GM12878 (cell line): ENCODE measurements at regions not wholly inside any gene's neighbourhood (a gene's known extent, or its start where the extent isn't known, plus 50 kb on each side); places are given as distances from the start of the nearest gene placed in this dataset.
A peak's percentile ranks its signal among the peaks of the same experiment; 100 is the strongest.

Source experiments
- HDAC2 ChIP-seq: fragments of 200-600 bp; sonication (generic); IDR thresholded peaks from 2 replicates; pipeline ENCODE4 v1.6.1; 2017
- IKZF2 ChIP-seq, 2 experiments: fragments of 450-650 bp; IDR thresholded peaks; 2 replicates each; pipeline ENCODE4 v1.6.1; 2017; ENCODE audit warnings: mild to moderate bottlenecking in 2 of 2, moderate library complexity in 2 of 2
- MTA3 ChIP-seq: IDR thresholded peaks from 2 replicates; pipeline ENCODE4 v1.6.1; 2012; ENCODE audit warnings: low read length, inconsistent platforms, borderline replicate concordance
- MXI1 ChIP-seq: fragments of 150-350 bp; IDR thresholded peaks from 2 replicates; pipeline ENCODE4 v1.6.1; 2011; ENCODE audit warnings: low read depth, mild to moderate bottlenecking, inconsistent platforms, low read length, improper control_type of control experiment
- NR2F1 ChIP-seq: fragments of 450-650 bp; conservative IDR thresholded peaks from 2 replicates; pipeline ENCODE4 v1.6.1; 2017; ENCODE audit warnings: mild to moderate bottlenecking
- PML ChIP-seq: IDR thresholded peaks from 2 replicates; pipeline ENCODE4 v1.6.1; 2012; ENCODE audit warnings: low read length, inconsistent platforms
- SIX5 ChIP-seq: IDR thresholded peaks from 2 replicates; pipeline ENCODE4 v1.6.1; 2011; ENCODE audit warnings: mild to moderate bottlenecking, low read depth, low read length, moderate library complexity; ENCODE audit not compliant: severe bottlenecking
- SMAD5 ChIP-seq: IDR thresholded peaks from 2 replicates; pipeline ENCODE4 v1.6.1; 2016; ENCODE audit warnings: antibody characterized with exemption, low read depth
- SPI1 ChIP-seq: IDR thresholded peaks from 2 replicates; pipeline ENCODE4 v1.6.1; 2011; ENCODE audit warnings: low read depth, mild to moderate bottlenecking, low read length, moderate library complexity, borderline replicate concordance; ENCODE audit not compliant: insufficient read depth
- SUZ12 ChIP-seq: fragments of 200-600 bp; sonication (generic); IDR thresholded peaks from one replicate; pipeline ENCODE4 v1.6.1; 2018; ENCODE audit warnings: antibody characterized with exemption, mild to moderate bottlenecking; ENCODE audit not compliant: unreplicated experiment
- ZNF622 ChIP-seq: fragments of 450-650 bp; IDR thresholded peaks from 2 replicates; pipeline ENCODE4 v1.6.1; 2017; ENCODE audit warnings: mild to moderate bottlenecking, inconsistent platforms
- TF ChIP-seq, protein P1 (sequence below): fragments of 450-650 bp; formaldehyde crosslinking; IDR thresholded peaks from 2 replicates; pipeline ENCODE4 v1.4.0; 2022; ENCODE audit warnings: mild to moderate bottlenecking, moderate library complexity
- TF ChIP-seq, protein P2 (sequence below): fragments of 450-650 bp; IDR thresholded peaks from 2 replicates; pipeline ENCODE4 v1.6.1; 2017; ENCODE audit warnings: antibody characterized with exemption, mild to moderate bottlenecking, moderate library complexity
- TF ChIP-seq, protein P3 (sequence below): fragments of 450-650 bp; IDR thresholded peaks from 2 replicates; pipeline ENCODE4 v1.6.1; 2018; ENCODE audit warnings: borderline replicate concordance, mild to moderate bottlenecking; ENCODE audit not compliant: partially characterized antibody
- TF ChIP-seq, protein P4 (sequence below): IDR thresholded peaks from 2 replicates; pipeline ENCODE4 v1.6.1; 2012; ENCODE audit warnings: mild to moderate bottlenecking, low read depth, low read length
- TF ChIP-seq, protein P5 (sequence below): IDR thresholded peaks from 2 replicates; pipeline ENCODE4 v1.6.1; 2011; ENCODE audit warnings: mild to moderate bottlenecking, low read depth, low read length, moderate library complexity; ENCODE audit not compliant: insufficient replicate concordance

DNA sequence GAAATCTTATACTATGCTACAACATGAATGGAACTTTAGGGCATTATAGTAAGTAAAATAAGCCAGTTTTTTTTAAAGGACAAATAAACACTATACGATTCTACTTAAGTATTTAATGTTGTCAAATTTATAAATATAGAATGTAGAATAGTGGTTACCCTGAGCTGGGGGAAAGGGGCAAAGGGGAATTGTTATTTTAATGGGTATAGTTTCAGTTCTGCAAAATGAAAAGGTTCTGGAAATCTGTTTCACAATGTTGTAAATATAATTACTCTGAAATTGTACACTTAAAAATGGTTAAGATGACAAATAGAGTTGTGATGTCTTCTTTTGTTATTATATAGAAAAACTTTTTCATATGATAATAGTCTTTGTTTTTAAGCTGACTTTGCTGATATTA lies 366.3 kb downstream of the MRPL39 start (continued):
- TF ChIP-seq, protein P1, sequence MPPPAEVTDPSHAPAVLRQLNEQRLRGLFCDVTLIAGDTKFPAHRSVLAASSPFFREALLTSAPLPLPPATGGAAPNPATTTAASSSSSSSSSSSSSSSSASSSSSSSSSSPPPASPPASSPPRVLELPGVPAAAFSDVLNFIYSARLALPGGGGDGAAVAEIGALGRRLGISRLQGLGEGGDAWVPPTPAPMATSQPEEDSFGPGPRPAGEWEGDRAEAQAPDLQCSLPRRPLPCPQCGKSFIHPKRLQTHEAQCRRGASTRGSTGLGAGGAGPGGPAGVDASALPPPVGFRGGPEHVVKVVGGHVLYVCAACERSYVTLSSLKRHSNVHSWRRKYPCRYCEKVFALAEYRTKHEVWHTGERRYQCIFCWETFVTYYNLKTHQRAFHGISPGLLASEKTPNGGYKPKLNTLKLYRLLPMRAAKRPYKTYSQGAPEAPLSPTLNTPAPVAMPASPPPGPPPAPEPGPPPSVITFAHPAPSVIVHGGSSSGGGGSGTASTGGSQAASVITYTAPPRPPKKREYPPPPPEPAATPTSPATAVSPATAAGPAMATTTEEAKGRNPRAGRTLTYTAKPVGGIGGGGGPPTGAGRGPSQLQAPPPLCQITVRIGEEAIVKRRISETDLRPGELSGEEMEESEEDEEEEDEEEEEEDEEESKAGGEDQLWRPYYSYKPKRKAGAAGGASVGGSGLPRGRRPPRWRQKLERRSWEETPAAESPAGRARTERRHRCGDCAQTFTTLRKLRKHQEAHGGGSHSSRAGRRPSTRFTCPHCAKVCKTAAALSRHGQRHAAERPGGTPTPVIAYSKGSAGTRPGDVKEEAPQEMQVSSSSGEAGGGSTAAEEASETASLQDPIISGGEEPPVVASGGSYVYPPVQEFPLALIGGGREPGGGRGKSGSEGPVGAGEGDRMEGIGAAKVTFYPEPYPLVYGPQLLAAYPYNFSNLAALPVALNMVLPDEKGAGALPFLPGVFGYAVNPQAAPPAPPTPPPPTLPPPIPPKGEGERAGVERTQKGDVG (CRISPR knock-in tag): no peak
- TF ChIP-seq IKZF2 (IDR thresholded peaks at IDR 0.05) (peak; percentile 27 to 45; a peak in 2 of 4 replicates), PML (no peak), SPI1 (peak; percentile 61; the same call in 1 of the 2 replicates), SMAD5 (no peak), NR2F1 (peak; percentile 53; the same call in 1 of the 2 replicates), SIX5 (no peak), MXI1 (no peak), ZNF622 (no peak), SUZ12 (no peak), MTA3 (no peak), HDAC2 (no peak)
- TF ChIP-seq, protein P2, sequence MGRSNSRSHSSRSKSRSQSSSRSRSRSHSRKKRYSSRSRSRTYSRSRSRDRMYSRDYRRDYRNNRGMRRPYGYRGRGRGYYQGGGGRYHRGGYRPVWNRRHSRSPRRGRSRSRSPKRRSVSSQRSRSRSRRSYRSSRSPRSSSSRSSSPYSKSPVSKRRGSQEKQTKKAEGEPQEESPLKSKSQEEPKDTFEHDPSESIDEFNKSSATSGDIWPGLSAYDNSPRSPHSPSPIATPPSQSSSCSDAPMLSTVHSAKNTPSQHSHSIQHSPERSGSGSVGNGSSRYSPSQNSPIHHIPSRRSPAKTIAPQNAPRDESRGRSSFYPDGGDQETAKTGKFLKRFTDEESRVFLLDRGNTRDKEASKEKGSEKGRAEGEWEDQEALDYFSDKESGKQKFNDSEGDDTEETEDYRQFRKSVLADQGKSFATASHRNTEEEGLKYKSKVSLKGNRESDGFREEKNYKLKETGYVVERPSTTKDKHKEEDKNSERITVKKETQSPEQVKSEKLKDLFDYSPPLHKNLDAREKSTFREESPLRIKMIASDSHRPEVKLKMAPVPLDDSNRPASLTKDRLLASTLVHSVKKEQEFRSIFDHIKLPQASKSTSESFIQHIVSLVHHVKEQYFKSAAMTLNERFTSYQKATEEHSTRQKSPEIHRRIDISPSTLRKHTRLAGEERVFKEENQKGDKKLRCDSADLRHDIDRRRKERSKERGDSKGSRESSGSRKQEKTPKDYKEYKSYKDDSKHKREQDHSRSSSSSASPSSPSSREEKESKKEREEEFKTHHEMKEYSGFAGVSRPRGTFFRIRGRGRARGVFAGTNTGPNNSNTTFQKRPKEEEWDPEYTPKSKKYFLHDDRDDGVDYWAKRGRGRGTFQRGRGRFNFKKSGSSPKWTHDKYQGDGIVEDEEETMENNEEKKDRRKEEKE: no peak
- TF ChIP-seq, protein P3, sequence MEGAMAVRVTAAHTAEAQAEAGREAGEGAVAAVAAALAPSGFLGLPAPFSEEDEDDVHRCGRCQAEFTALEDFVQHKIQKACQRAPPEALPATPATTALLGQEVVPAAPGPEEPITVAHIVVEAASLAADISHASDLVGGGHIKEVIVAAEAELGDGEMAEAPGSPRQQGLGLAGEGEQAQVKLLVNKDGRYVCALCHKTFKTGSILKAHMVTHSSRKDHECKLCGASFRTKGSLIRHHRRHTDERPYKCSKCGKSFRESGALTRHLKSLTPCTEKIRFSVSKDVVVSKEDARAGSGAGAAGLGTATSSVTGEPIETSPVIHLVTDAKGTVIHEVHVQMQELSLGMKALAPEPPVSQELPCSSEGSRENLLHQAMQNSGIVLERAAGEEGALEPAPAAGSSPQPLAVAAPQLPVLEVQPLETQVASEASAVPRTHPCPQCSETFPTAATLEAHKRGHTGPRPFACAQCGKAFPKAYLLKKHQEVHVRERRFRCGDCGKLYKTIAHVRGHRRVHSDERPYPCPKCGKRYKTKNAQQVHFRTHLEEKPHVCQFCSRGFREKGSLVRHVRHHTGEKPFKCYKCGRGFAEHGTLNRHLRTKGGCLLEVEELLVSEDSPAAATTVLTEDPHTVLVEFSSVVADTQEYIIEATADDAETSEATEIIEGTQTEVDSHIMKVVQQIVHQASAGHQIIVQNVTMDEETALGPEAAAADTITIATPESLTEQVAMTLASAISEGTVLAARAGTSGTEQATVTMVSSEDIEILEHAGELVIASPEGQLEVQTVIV: no peak
- TF ChIP-seq, protein P4, sequence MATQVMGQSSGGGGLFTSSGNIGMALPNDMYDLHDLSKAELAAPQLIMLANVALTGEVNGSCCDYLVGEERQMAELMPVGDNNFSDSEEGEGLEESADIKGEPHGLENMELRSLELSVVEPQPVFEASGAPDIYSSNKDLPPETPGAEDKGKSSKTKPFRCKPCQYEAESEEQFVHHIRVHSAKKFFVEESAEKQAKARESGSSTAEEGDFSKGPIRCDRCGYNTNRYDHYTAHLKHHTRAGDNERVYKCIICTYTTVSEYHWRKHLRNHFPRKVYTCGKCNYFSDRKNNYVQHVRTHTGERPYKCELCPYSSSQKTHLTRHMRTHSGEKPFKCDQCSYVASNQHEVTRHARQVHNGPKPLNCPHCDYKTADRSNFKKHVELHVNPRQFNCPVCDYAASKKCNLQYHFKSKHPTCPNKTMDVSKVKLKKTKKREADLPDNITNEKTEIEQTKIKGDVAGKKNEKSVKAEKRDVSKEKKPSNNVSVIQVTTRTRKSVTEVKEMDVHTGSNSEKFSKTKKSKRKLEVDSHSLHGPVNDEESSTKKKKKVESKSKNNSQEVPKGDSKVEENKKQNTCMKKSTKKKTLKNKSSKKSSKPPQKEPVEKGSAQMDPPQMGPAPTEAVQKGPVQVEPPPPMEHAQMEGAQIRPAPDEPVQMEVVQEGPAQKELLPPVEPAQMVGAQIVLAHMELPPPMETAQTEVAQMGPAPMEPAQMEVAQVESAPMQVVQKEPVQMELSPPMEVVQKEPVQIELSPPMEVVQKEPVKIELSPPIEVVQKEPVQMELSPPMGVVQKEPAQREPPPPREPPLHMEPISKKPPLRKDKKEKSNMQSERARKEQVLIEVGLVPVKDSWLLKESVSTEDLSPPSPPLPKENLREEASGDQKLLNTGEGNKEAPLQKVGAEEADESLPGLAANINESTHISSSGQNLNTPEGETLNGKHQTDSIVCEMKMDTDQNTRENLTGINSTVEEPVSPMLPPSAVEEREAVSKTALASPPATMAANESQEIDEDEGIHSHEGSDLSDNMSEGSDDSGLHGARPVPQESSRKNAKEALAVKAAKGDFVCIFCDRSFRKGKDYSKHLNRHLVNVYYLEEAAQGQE: no peak
- TF ChIP-seq, protein P5, sequence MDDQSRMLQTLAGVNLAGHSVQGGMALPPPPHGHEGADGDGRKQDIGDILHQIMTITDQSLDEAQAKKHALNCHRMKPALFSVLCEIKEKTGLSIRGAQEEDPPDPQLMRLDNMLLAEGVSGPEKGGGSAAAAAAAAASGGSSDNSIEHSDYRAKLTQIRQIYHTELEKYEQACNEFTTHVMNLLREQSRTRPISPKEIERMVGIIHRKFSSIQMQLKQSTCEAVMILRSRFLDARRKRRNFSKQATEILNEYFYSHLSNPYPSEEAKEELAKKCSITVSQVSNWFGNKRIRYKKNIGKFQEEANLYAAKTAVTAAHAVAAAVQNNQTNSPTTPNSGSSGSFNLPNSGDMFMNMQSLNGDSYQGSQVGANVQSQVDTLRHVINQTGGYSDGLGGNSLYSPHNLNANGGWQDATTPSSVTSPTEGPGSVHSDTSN: no peak
